HG02885 (cell line): ENCODE measurements at regions not wholly inside any gene's neighbourhood (a gene's known extent, or its start where the extent isn't known, plus 50 kb on each side); places are given as distances from the start of the nearest gene placed in this dataset.

Source experiments
- ATAC-seq: cut with Tn5 transposase; IDR thresholded peaks from one replicate; pipeline ENCODE4 v1.9.1; 2021; ENCODE audit warnings: mild to moderate bottlenecking; ENCODE audit not compliant: unreplicated experiment, poor library complexity

- ATAC-seq: no peak
Observed at GRCh38 chr7:125504848-125505247, 575.2 kb upstream of the POT1 start.

DNA sequence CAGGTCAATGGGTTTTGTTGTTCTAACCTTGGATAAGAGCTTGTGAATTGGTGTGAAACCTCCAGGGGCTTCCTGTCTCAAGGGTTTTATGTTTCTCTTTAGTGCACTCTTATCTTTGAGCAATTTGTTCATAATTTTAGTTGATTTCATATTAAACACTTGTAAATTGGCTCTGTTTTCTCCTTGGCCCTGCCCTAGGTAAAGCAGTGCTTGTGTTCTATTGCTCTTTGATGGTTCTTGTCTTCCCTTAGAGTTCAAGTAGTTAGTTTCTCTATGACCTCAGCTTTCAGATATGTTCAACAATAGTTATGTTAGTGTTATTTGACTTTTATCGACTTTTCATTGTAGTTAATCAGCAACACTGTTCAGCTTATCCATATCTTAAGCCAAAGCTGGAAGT, 566.4 kb upstream of the POT1 start:
- ATAC-seq: no peak

DNA sequence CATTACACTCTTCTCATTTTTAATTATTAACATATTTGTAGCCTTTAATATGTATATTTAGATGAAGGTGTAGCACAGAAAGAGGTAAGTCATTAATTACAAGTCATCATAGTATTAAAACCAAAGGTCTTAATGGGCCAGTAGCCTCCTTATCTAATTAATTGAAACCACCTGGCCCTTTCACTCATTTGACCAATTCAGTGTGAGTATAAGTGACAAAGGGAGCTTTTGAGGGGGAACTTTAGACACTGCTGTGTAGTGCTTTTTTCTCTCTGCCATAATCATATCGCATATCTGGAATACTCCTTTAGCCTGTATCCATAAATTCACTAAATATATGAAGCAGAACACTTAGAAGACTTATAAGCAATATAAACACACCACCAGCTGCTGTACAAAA, 562.9 kb upstream of the POT1 start:
- no peak for ATAC-seq

DNA sequence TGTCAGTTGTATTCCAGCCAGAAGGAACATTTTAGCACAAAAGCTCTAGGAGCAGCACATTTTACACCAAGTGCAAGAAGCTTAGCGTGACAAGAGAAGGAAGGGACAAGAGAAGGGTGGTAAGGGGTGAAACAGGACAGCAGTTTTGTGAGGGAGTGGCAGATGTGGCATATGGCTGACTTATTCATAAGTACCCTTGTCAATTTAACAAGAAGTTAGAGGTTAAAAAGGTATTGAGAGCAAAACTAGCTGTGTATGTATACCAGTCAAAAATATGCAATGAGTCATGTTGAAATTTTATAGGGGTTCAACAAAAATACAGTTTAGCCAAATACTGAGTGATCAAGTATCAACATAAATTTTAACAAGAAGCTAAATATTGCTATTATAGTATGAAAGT, 561.5 kb upstream of the POT1 start:
- no peak for ATAC-seq

DNA sequence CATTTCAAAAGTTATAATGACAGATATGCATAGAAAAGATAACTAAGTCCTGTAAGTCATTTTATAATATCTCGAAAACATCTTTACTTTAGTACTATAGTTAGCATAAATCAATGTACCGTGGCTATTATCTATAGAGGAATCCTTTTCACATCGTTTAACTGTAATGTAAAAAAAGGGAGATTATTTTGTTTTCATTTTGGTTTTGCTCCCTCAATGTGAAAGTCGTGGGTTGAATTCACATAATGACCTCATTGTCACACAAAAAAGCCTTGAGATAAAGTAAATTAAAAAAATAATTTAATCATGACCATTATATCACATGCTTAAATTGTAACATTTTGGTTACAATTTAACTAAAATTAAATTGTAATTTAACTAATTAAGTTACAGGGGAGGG, 560.5 kb upstream of the POT1 start:
- no peak for ATAC-seq

- ATAC-seq: no peak
Observed at GRCh38 chr7:125485223-125485622, 555.6 kb upstream of the POT1 start.

- ATAC-seq: no peak
Observed at GRCh38 chr7:125484755-125485154, 555.1 kb upstream of the POT1 start.

GRCh38 chr7:125481323-125481722, 551.7 kb upstream of the POT1 start:
- ATAC-seq: no peak

DNA sequence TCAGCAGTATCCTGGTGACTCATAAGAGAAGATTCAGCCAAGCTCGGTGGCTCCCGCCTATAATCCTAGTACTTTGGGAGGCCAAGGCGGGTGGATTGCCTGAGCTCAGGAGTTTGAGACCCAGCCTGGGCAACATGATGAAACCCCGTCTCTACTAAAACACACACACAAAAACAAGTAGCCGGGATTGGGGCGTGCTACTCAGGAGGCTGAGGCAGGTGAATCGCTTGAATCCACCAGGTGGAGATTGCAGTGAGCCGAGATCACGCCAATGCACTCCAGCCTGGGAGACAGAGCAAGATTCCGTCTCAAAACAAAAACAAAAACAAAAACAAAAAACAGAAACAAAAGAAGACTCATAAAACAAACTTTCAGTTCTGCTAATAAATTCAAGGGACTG, 551.1 kb upstream of the POT1 start:
- ATAC-seq: no peak

DNA sequence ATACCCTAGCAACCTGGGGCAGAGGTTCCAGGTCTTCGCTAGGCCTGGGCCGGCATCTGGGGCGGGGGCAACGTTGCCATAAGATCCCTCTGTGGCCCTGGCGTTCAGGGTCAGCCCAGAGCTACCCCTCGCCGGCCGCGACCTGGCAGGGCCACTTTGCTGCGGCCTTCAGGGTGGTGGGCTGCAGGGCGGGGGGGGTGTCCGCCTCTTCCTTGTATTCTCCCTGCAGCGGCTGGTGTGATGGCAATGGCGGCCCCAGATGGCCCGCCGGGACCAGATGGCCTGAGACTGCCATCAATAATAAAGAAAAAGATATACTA, 539.2 kb upstream of the POT1 start:
- ATAC-seq: no peak

DNA sequence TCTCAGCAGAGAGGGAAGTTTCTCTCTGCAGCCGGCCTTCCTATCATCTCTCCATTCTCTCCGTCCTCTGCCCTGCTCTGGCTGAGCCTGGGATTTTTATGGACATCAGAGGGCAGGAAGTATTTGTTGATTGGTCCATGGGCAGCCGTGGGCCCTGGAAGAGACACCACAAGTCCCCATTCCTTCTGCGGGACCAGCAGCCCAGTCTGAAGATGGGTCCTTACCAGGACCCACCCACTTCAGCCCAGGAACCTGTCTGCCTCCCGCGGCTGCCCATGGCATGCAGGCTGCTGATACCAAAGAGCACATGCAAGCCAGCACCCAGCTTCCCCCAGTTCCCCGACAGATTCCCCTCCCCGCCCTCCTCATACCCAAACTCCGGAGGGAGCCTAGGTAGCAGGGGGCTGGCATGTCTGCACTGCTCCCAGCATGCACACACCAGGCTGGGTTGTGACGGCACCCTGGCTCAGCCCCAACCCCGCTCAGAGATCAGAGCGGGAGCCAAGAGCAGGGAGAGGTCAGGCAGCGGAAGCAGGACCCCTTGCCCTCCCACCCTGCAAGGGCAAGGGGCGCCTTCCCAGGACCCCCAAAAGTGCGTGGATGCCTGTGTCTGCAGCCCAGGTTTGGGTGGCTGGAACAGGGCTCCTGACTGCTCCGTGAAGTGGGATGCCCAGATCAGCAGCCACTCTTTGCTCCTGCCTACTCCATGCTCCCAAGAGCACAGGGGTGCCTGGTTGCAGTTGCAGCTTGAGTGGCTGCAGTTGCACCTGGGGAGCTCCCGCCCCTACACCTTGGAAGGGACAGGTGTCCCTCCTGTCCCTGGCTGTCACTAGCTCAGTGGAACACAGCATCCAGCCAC, 538.6 kb upstream of the POT1 start:
- ATAC-seq: no peak

DNA sequence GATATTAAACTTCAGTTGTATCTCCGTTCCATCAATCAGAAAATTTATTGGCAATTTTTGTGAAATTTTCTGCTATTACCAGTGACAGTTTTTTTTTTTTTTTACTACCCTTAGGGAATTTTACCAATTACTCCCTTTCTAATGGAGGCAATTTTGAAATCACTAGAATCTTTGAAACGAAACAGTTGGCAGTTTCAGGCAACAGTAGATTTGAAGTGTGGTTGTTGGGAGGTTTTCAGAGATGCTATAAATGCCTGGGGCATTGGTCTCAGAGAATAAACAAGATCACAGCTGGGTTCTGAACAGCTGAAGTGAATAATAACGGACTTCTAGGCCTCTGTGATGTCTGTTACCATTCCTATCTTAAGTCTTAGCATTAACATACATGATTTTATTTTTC, 535.9 kb upstream of the POT1 start:
- no peak for ATAC-seq

GRCh38 chr7:125462615-125463014, 533.0 kb upstream of the POT1 start:
- ATAC-seq: no peak

- no peak for ATAC-seq
Observed at GRCh38 chr7:125459038-125459437, 529.4 kb upstream of the POT1 start.

DNA sequence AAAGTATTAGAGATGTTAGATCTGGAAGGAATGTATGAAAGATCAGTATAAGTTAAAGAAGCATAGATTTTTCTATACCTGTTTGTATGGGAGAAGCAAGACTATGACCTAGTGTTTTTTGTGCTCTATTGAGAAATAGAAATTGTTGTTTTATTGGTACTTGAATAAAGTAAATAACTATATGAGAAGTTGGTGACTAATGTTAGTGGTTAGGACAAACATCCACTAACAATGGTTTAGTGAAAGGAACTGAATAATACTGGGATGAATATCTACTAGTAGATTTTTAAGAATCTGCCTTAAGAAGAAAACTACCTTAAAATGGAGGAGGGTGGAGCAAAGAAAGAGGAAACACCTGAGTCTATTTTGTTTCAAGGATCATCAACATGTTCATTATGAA, 521.1 kb upstream of the POT1 start:
- ATAC-seq: no peak

GRCh38 chr7:125445836-125446235, 516.2 kb upstream of the POT1 start:
- ATAC-seq: no peak

GRCh38 chr7:125444864-125445263, 515.2 kb upstream of the POT1 start:
- no peak for ATAC-seq

DNA sequence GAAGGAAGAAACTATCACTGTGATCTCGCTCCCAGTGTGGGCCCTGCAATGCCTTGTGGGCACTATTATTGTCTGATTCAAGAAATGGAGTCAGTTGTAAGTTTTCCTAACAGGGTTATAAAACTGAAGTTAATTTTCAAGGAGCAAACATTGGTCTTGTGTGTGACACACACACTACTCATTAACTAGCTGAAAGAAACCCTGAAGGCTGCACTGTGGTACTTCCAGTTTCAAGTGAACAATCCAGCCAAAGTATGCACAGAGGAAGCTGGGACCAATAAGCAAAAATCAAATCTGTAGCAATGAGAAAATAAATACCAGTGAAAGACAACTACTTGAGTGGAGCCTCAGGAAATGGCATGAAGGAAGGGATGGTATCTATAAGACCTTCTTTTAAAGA, 506.6 kb upstream of the POT1 start:
- no peak for ATAC-seq

DNA sequence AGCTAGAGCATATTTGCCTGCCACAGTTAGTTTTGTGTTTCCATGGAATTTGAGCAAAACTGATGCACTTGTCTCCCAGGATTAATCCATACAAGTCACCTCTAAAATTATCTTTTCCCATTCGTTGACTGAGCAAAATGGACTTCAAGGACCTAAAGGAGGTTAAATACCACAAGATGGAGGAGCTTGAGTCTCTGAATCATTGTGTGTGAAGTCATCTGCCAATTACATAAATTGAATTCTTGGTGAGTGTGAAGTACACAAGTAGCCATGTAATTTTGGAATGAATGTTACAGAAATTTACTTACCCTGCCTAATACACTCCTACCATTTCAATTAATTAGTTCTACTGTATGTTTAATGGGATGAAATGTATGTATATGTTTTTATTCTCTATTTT, 501.7 kb upstream of the POT1 start:
- ATAC-seq: no peak

GRCh38 chr7:125430013-125430412, 500.4 kb upstream of the POT1 start:
- no peak for ATAC-seq

- ATAC-seq: no peak
Observed at GRCh38 chr7:125427676-125428075, 498.1 kb upstream of the POT1 start.

DNA sequence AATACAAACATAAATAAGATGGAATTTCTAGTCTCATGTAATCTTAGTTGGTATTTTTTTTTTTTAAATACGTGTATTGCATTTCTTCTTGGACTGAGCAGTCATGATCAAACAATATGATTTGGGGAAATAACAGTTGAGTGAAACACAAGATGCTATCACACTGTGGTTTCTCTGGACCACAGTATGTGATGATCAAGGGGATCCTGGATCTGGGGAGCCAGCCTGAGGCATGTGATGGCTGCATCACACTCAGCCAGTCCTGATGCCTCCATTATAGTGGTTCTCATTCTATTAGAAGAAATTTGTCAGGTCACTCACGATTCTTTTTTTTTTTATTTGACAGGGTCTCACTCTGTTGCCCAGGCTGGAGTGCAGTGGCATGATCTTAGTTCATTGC, 495.9 kb upstream of the POT1 start:
- ATAC-seq: no peak

- ATAC-seq: no peak
Observed at GRCh38 chr7:125424721-125425120, 495.1 kb upstream of the POT1 start.
